Caco-2 (cell line): ENCODE measurements at regions not wholly inside any gene's neighbourhood (a gene's known extent, or its start where the extent isn't known, plus 50 kb on each side); places are given as distances from the start of the nearest gene placed in this dataset.

ENCODE experiments used
- BruUV-seq: library from RNA; stranded (reverse); fragments of 400-500 nt; replicated peaks from 2 replicates; lab custom pipeline; 2021; lab: Mats Ljungman, UMichigan
- CTCF ChIA-PET: fragments of 300-600 bp; sonication (Branson Sonifier 250); formaldehyde crosslinking; loops from one replicate; lab custom pipeline; 2022; ENCODE audit warnings: antibody characterized with exemption; lab: Charles Lee
- POLR2A ChIA-PET: fragments of 300-600 bp; sonication (Branson Sonifier 250); formaldehyde crosslinking; loops from one replicate; lab custom pipeline; 2022; ENCODE audit warnings: antibody characterized with exemption; lab: Charles Lee
- DNase-seq, 2 experiments: peaks; one replicate each; pipeline versions ENCODE4 v3.0.0 to v3.0.0-alpha.2; 2020 to 2022
- H3K27me3 ChIP-seq: replicated peaks from 2 replicates; pipeline ENCODE4 v1.6.0; 2011; ENCODE audit warnings: low read length; ENCODE audit not compliant: control insufficient read depth, insufficient read depth
- H3K36me3 ChIP-seq: 2 replicates; pipeline ENCODE4 v1.5.1; 2011; ENCODE audit warnings: low read length; ENCODE audit not compliant: control insufficient read depth, insufficient read depth
- H3K4me1 ChIP-seq: fragments of 250-450 bp; sonication (Bioruptor Pico); 2 replicates; pipeline ENCODE4 v1.5.1; 2020; ENCODE audit warnings: mild to moderate bottlenecking
- H3K4me3 ChIP-seq: 2 replicates; pipeline ENCODE4 v1.5.1; 2011; ENCODE audit warnings: low read depth, mild to moderate bottlenecking, control low read depth, low read length
- H3K9me3 ChIP-seq: fragments of 250-450 bp; sonication (Bioruptor Pico); 2 replicates; pipeline ENCODE4 v1.5.1; 2020; ENCODE audit warnings: mild to moderate bottlenecking, moderate library complexity
- H3K27ac Mint-ChIP-seq: one replicate; pipeline ENCODE4 v1.8.0; 2022; ENCODE audit warnings: mixed read lengths; ENCODE audit not compliant: unreplicated experiment
- H3K27me3 Mint-ChIP-seq: one replicate; pipeline ENCODE4 v1.8.0; 2022; ENCODE audit warnings: mixed read lengths; ENCODE audit not compliant: insufficient read depth, unreplicated experiment
- H3K36me3 Mint-ChIP-seq: one replicate; pipeline ENCODE4 v1.8.0; 2022; ENCODE audit warnings: mild to moderate bottlenecking, mixed read lengths; ENCODE audit not compliant: insufficient read depth, unreplicated experiment
- H3K4me1 Mint-ChIP-seq: one replicate; pipeline ENCODE4 v1.8.0; 2022; ENCODE audit warnings: low read depth, mixed read lengths; ENCODE audit not compliant: unreplicated experiment
- H3K4me3 Mint-ChIP-seq: one replicate; pipeline ENCODE4 v1.8.0; 2022; ENCODE audit warnings: mild to moderate bottlenecking, moderate library complexity, mixed read lengths; ENCODE audit not compliant: unreplicated experiment
- H3K9me3 Mint-ChIP-seq: one replicate; pipeline ENCODE4 v1.8.0; 2022; ENCODE audit warnings: mixed read lengths; ENCODE audit not compliant: unreplicated experiment
- intact Hi-C: fragments of 100-400 bp; cut with micrococcal nuclease; formaldehyde crosslinking; loops from one replicate; pipeline ENCODE4 v1.10.0; 2022; ENCODE audit not compliant: unreplicated experiment
- TF ChIP-seq, protein P1 (sequence below), 2 experiments: fragments of 200-600 bp in 1 of 2; IDR thresholded peaks; 1 replicate in 1 of 2; 2 replicates in 1 of 2; pipeline versions ENCODE4 v1.5.1 to v1.8.0; 2011 to 2022; ENCODE audit warnings: antibody characterized with exemption in 1 of 2, control low read depth in 1 of 2, inconsistent platforms in 1 of 2, low read depth in 1 of 2, low read length in 1 of 2, mild to moderate bottlenecking in 1 of 2, moderate library complexity in 1 of 2; ENCODE audit not compliant: insufficient read depth in 1 of 2, severe bottlenecking in 1 of 2, unreplicated experiment in 1 of 2

- Mint-ChIP-seq H3K27me3 (peaks cover 11% of the 10 kb centered on the region), H3K4me3 (no peak overlapping the region), H3K4me1 (no peaks in the 10 kb centered on the region), H3K27ac (no peak overlapping the region), H3K36me3 (no peaks in the 10 kb centered on the region), H3K9me3 (no peaks in the 10 kb centered on the region)
- Histone ChIP-seq H3K9me3 (no peaks in the 10 kb centered on the region), H3K36me3 (no peaks in the 10 kb centered on the region), H3K27me3 (no peaks in the 10 kb centered on the region), H3K4me3 (no peak overlapping the region), H3K4me1 (no peaks in the 10 kb centered on the region)
- TF ChIP-seq, protein P1, sequence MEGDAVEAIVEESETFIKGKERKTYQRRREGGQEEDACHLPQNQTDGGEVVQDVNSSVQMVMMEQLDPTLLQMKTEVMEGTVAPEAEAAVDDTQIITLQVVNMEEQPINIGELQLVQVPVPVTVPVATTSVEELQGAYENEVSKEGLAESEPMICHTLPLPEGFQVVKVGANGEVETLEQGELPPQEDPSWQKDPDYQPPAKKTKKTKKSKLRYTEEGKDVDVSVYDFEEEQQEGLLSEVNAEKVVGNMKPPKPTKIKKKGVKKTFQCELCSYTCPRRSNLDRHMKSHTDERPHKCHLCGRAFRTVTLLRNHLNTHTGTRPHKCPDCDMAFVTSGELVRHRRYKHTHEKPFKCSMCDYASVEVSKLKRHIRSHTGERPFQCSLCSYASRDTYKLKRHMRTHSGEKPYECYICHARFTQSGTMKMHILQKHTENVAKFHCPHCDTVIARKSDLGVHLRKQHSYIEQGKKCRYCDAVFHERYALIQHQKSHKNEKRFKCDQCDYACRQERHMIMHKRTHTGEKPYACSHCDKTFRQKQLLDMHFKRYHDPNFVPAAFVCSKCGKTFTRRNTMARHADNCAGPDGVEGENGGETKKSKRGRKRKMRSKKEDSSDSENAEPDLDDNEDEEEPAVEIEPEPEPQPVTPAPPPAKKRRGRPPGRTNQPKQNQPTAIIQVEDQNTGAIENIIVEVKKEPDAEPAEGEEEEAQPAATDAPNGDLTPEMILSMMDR (IDR thresholded peaks at IDR 0.05; ENCODE audit: insufficient read depth in 1 of 2, low read depth in 1 of 2, low read length in 1 of 2, severe bottlenecking in 1 of 2, unreplicated experiment in 1 of 2): no peak
- no peak for DNase-seq
- no TSS peak for BruUV-seq
- intact Hi-C loops: no loop called here
- ChIA-PET POLR2A (no interaction called here), CTCF (no interaction called here)
Observed at GRCh38 chr6:51285876-51286275, 467.2 kb downstream of the TFAP2B start.

- Mint-ChIP-seq H3K36me3 (no peaks in the 10 kb centered on the region), H3K9me3 (no peaks in the 10 kb centered on the region), H3K27ac (no peak overlapping the region), H3K27me3 (peaks cover 8% of the 10 kb centered on the region), H3K4me1 (no peaks in the 10 kb centered on the region), H3K4me3 (no peak overlapping the region)
- no TSS peak for BruUV-seq
- ChIA-PET CTCF (no interaction called here), POLR2A (no interaction called here)
- no peak overlapping the region for H3K4me3 ChIP-seq
- no peaks in the 10 kb centered on the region for H3K4me1 ChIP-seq
- TF ChIP-seq, protein P1 (IDR thresholded peaks at IDR 0.05; ENCODE audit: insufficient read depth in 1 of 2, low read depth in 1 of 2, low read length in 1 of 2, severe bottlenecking in 1 of 2, unreplicated experiment in 1 of 2): no peak
- no peaks in the 10 kb centered on the region for H3K36me3 ChIP-seq
- DNase-seq: no peak
- H3K27me3 ChIP-seq: no peaks in the 10 kb centered on the region
- no peaks in the 10 kb centered on the region for H3K9me3 ChIP-seq
- intact Hi-C loops: no loop called here
Observed at GRCh38 chr6:51289041-51289440, 470.4 kb downstream of the TFAP2B start.

- DNase-seq: no peak
- Histone ChIP-seq H3K27me3 (no peaks in the 10 kb centered on the region), H3K4me1 (no peaks in the 10 kb centered on the region), H3K36me3 (no peaks in the 10 kb centered on the region), H3K9me3 (no peaks in the 10 kb centered on the region), H3K4me3 (no peak overlapping the region)
- H3K4me1 Mint-ChIP-seq: no peaks in the 10 kb centered on the region
- intact Hi-C loops: no loop called here
- ChIA-PET POLR2A (no interaction called here), CTCF (no interaction called here)
- BruUV-seq: no TSS peak
- no peak overlapping the region for H3K4me3 Mint-ChIP-seq
- no peaks in the 10 kb centered on the region for H3K9me3 Mint-ChIP-seq
- no peaks in the 10 kb centered on the region for H3K36me3 Mint-ChIP-seq
- H3K27me3 Mint-ChIP-seq: peaks cover 4% of the 10 kb centered on the region
- no peak overlapping the region for H3K27ac Mint-ChIP-seq
- TF ChIP-seq, protein P1 (IDR thresholded peaks at IDR 0.05; ENCODE audit: insufficient read depth in 1 of 2, low read depth in 1 of 2, low read length in 1 of 2, severe bottlenecking in 1 of 2, unreplicated experiment in 1 of 2): no peak
Observed at GRCh38 chr6:51292659-51293058, 474.0 kb downstream of the TFAP2B start.
